Caco-2 (cell line): ENCODE measurements at regions not wholly inside any gene's neighbourhood (a gene's known extent, or its start where the extent isn't known, plus 50 kb on each side); places are given as distances from the start of the nearest gene placed in this dataset.

Experiments
- BruUV-seq: library from RNA; stranded (reverse); fragments of 400-500 nt; replicated peaks from 2 replicates; lab custom pipeline; 2021; lab: Mats Ljungman, UMichigan
- CTCF ChIA-PET: fragments of 300-600 bp; sonication (Branson Sonifier 250); formaldehyde crosslinking; loops from one replicate; lab custom pipeline; 2022; ENCODE audit warnings: antibody characterized with exemption; lab: Charles Lee
- POLR2A ChIA-PET: fragments of 300-600 bp; sonication (Branson Sonifier 250); formaldehyde crosslinking; loops from one replicate; lab custom pipeline; 2022; ENCODE audit warnings: antibody characterized with exemption; lab: Charles Lee
- DNase-seq, 2 experiments: peaks; one replicate each; pipeline versions ENCODE4 v3.0.0 to v3.0.0-alpha.2; 2020 to 2022
- H3K27me3 ChIP-seq: replicated peaks from 2 replicates; pipeline ENCODE4 v1.6.0; 2011; ENCODE audit warnings: low read length; ENCODE audit not compliant: control insufficient read depth, insufficient read depth
- H3K36me3 ChIP-seq: 2 replicates; pipeline ENCODE4 v1.5.1; 2011; ENCODE audit warnings: low read length; ENCODE audit not compliant: control insufficient read depth, insufficient read depth
- H3K4me1 ChIP-seq: fragments of 250-450 bp; sonication (Bioruptor Pico); 2 replicates; pipeline ENCODE4 v1.5.1; 2020; ENCODE audit warnings: mild to moderate bottlenecking
- H3K4me3 ChIP-seq: 2 replicates; pipeline ENCODE4 v1.5.1; 2011; ENCODE audit warnings: low read depth, mild to moderate bottlenecking, control low read depth, low read length
- H3K9me3 ChIP-seq: fragments of 250-450 bp; sonication (Bioruptor Pico); 2 replicates; pipeline ENCODE4 v1.5.1; 2020; ENCODE audit warnings: mild to moderate bottlenecking, moderate library complexity
- H3K27ac Mint-ChIP-seq: one replicate; pipeline ENCODE4 v1.8.0; 2022; ENCODE audit warnings: mixed read lengths; ENCODE audit not compliant: unreplicated experiment
- H3K27me3 Mint-ChIP-seq: one replicate; pipeline ENCODE4 v1.8.0; 2022; ENCODE audit warnings: mixed read lengths; ENCODE audit not compliant: insufficient read depth, unreplicated experiment
- H3K36me3 Mint-ChIP-seq: one replicate; pipeline ENCODE4 v1.8.0; 2022; ENCODE audit warnings: mild to moderate bottlenecking, mixed read lengths; ENCODE audit not compliant: insufficient read depth, unreplicated experiment
- H3K4me1 Mint-ChIP-seq: one replicate; pipeline ENCODE4 v1.8.0; 2022; ENCODE audit warnings: low read depth, mixed read lengths; ENCODE audit not compliant: unreplicated experiment
- H3K4me3 Mint-ChIP-seq: one replicate; pipeline ENCODE4 v1.8.0; 2022; ENCODE audit warnings: mild to moderate bottlenecking, moderate library complexity, mixed read lengths; ENCODE audit not compliant: unreplicated experiment
- H3K9me3 Mint-ChIP-seq: one replicate; pipeline ENCODE4 v1.8.0; 2022; ENCODE audit warnings: mixed read lengths; ENCODE audit not compliant: unreplicated experiment
- intact Hi-C: fragments of 100-400 bp; cut with micrococcal nuclease; formaldehyde crosslinking; loops from one replicate; pipeline ENCODE4 v1.10.0; 2022; ENCODE audit not compliant: unreplicated experiment
- TF ChIP-seq, protein P1 (sequence below), 2 experiments: fragments of 200-600 bp in 1 of 2; IDR thresholded peaks; 1 replicate in 1 of 2; 2 replicates in 1 of 2; pipeline versions ENCODE4 v1.5.1 to v1.8.0; 2011 to 2022; ENCODE audit warnings: antibody characterized with exemption in 1 of 2, control low read depth in 1 of 2, inconsistent platforms in 1 of 2, low read depth in 1 of 2, low read length in 1 of 2, mild to moderate bottlenecking in 1 of 2, moderate library complexity in 1 of 2; ENCODE audit not compliant: insufficient read depth in 1 of 2, severe bottlenecking in 1 of 2, unreplicated experiment in 1 of 2

DNA sequence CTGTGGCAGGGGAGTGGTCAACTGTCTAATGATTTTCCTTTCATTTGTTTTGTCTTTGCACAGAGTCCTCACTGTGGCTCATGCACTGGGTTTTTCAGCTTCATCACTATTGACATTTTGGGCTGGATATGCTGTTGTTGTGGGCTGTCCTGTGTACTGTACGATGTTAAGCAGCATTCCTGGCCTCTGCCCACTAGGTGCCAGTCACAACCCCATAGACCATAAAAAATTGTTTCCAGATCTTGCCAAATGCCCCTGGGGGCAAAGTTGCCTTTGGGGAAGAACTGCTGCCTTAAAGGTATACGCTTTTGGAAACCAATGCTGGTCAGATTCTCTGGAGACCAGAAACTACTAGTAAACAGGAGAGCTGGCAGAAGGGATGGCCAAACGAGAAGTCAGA lies 310.4 kb downstream of the SPRY2 start:
- no peak overlapping the region for H3K4me3 Mint-ChIP-seq
- no peaks in the 10 kb centered on the region for H3K27me3 Mint-ChIP-seq
- H3K36me3 ChIP-seq, result no peaks in the 10 kb centered on the region
- DNase-seq, result peak in 1 of 2 experiments; percentile 12
- TF ChIP-seq, protein P1, sequence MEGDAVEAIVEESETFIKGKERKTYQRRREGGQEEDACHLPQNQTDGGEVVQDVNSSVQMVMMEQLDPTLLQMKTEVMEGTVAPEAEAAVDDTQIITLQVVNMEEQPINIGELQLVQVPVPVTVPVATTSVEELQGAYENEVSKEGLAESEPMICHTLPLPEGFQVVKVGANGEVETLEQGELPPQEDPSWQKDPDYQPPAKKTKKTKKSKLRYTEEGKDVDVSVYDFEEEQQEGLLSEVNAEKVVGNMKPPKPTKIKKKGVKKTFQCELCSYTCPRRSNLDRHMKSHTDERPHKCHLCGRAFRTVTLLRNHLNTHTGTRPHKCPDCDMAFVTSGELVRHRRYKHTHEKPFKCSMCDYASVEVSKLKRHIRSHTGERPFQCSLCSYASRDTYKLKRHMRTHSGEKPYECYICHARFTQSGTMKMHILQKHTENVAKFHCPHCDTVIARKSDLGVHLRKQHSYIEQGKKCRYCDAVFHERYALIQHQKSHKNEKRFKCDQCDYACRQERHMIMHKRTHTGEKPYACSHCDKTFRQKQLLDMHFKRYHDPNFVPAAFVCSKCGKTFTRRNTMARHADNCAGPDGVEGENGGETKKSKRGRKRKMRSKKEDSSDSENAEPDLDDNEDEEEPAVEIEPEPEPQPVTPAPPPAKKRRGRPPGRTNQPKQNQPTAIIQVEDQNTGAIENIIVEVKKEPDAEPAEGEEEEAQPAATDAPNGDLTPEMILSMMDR (IDR thresholded peaks at IDR 0.05; ENCODE audit: insufficient read depth in 1 of 2, low read depth in 1 of 2, low read length in 1 of 2, severe bottlenecking in 1 of 2, unreplicated experiment in 1 of 2), result no peak
- no peak overlapping the region for H3K4me3 ChIP-seq
- H3K36me3 Mint-ChIP-seq, result no peaks in the 10 kb centered on the region
- no peaks in the 10 kb centered on the region for H3K9me3 Mint-ChIP-seq
- H3K4me1 Mint-ChIP-seq, result no peaks in the 10 kb centered on the region
- intact Hi-C loops, result no loop called here
- H3K27ac Mint-ChIP-seq, result no peak overlapping the region
- no peaks in the 10 kb centered on the region for H3K4me1 ChIP-seq
- H3K9me3 ChIP-seq, result no peaks in the 10 kb centered on the region
- POLR2A ChIA-PET, result no interaction called here
- H3K27me3 ChIP-seq, result no peaks in the 10 kb centered on the region
- CTCF ChIA-PET, result no interaction called here
- no TSS peak for BruUV-seq

DNA sequence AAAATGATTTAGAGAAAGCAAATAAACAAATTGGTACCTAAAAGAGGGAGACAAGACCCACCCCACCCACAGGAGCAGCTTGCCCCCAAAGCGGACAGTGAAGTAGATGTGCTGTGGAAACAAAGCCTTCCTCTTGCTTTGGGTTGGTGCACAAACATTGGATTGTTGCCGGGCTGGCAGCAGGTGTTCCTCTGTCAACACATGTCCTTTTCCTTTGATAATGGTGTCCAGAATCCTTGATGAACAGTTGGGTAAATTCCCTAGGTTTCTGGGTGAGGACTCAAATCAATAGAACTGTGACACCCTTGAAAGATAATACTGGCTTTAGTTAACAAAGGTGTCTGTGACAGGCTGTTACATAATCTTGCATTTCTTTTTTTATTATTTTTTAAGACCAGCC lies 311.8 kb downstream of the SPRY2 start:
- Mint-ChIP-seq H3K4me3 (no peak overlapping the region), H3K36me3 (no peaks in the 10 kb centered on the region), H3K27me3 (no peaks in the 10 kb centered on the region), H3K9me3 (no peaks in the 10 kb centered on the region), H3K4me1 (no peaks in the 10 kb centered on the region), H3K27ac (no peak overlapping the region)
- TF ChIP-seq, protein P1 (IDR thresholded peaks at IDR 0.05; ENCODE audit: insufficient read depth in 1 of 2, low read depth in 1 of 2, low read length in 1 of 2, severe bottlenecking in 1 of 2, unreplicated experiment in 1 of 2), result no peak
- BruUV-seq, result no TSS peak
- no peaks in the 10 kb centered on the region for H3K36me3 ChIP-seq
- no peaks in the 10 kb centered on the region for H3K4me1 ChIP-seq
- DNase-seq, result no peak
- H3K27me3 ChIP-seq, result no peaks in the 10 kb centered on the region
- H3K9me3 ChIP-seq, result no peaks in the 10 kb centered on the region
- POLR2A ChIA-PET, result no interaction called here
- CTCF ChIA-PET, result no interaction called here
- no peak overlapping the region for H3K4me3 ChIP-seq
- intact Hi-C loops, result no loop called here

DNA sequence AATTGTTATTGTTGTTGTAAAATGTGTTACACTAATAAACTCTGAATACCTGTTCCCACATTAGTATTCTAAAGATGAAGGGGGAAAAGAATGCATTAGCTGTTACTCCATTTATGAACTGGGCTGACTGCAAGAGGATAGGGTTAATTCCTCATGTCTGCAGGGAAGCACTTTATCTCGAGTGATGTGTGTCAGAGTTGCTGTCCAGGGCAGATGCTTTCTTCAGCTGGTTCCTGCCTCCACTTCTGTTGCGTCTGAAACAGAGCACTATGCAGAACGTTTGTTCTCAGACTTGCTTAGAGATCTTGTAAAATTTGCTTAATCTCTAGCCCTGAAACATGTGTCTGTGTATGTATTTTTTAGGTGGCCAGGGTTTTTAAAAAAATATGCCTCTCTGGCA lies 318.8 kb downstream of the SPRY2 start:
- Mint-ChIP-seq H3K27me3 (no peaks in the 10 kb centered on the region), H3K4me3 (no peak overlapping the region), H3K4me1 (no peaks in the 10 kb centered on the region), H3K36me3 (no peaks in the 10 kb centered on the region), H3K27ac (no peak overlapping the region), H3K9me3 (no peaks in the 10 kb centered on the region)
- H3K4me3 ChIP-seq, result no peak overlapping the region
- H3K9me3 ChIP-seq, result no peaks in the 10 kb centered on the region
- H3K4me1 ChIP-seq, result no peaks in the 10 kb centered on the region; the same call in 1 of the 2 replicates
- BruUV-seq, result no TSS peak
- no peak for DNase-seq
- no peaks in the 10 kb centered on the region for H3K27me3 ChIP-seq
- TF ChIP-seq, protein P1 (IDR thresholded peaks at IDR 0.05; ENCODE audit: insufficient read depth in 1 of 2, low read depth in 1 of 2, low read length in 1 of 2, severe bottlenecking in 1 of 2, unreplicated experiment in 1 of 2), result no peak
- CTCF ChIA-PET, result no interaction called here
- POLR2A ChIA-PET, result no interaction called here
- no peaks in the 10 kb centered on the region for H3K36me3 ChIP-seq
- intact Hi-C loops, result no loop called here
